NT2/D1 (cell line): ENCODE measurements at regions not wholly inside any gene's neighbourhood (a gene's known extent, or its start where the extent isn't known, plus 50 kb on each side); places are given as distances from the start of the nearest gene placed in this dataset.

Experiments used
- DNase-seq: peaks from one replicate; pipeline ENCODE4 v3.0.0-alpha.2; 2011; ENCODE audit warnings: low read depth, low spot score
- H3K27me3 ChIP-seq: 2 replicates; pipeline ENCODE4 v1.6.0; 2011; ENCODE audit warnings: mild to moderate bottlenecking; ENCODE audit not compliant: insufficient read length, insufficient read depth
- H3K36me3 ChIP-seq: 2 replicates; pipeline ENCODE4 v1.6.1; 2011; ENCODE audit warnings: mild to moderate bottlenecking, low read length, mixed read lengths; ENCODE audit not compliant: insufficient read depth, insufficient read length
- H3K4me1 ChIP-seq: 2 replicates; pipeline ENCODE4 v1.5.1; 2011; ENCODE audit not compliant: insufficient read depth, insufficient read length
- H3K4me3 ChIP-seq: 2 replicates; pipeline ENCODE4 v1.5.1; 2011; ENCODE audit warnings: low read depth; ENCODE audit not compliant: insufficient read length
- H3K9ac ChIP-seq: 2 replicates; pipeline ENCODE4 v1.6.0; 2011; ENCODE audit warnings: low read depth; ENCODE audit not compliant: insufficient read length
- H3K9me3 ChIP-seq: 2 replicates; pipeline ENCODE4 v1.5.1; 2011; ENCODE audit warnings: mild to moderate bottlenecking, low read length; ENCODE audit not compliant: insufficient read depth
- SUZ12 ChIP-seq: IDR thresholded peaks from 2 replicates; pipeline ENCODE4 v1.6.1; 2011; ENCODE audit not compliant: insufficient read length, insufficient read depth; ENCODE audit errors: extremely low read depth
- YY1 ChIP-seq: IDR thresholded peaks from 2 replicates; pipeline ENCODE4 v1.6.1; 2011; ENCODE audit not compliant: insufficient read length, insufficient read depth
- ZNF274 ChIP-seq: IDR thresholded peaks from 2 replicates; pipeline ENCODE4 v1.6.1; 2011; ENCODE audit warnings: mild to moderate bottlenecking, low read depth, low read length

DNA sequence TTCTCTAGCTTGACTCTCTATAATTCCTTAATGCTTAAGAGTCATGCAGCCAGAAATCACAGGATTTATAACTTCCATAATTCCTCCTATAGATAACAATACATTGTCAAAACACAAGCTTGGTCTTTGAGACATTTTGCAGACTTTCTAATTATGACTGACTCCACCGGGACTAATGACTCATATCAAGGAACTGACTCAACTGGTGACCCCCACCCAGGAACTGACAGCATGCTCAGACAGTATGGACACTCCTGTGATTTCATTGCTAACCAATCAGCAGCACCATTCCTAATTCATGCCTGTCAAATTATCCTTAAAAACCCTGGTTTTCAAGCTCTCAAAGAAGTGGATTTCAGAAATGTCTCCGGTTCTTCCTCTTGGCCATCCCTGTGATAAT is 670.5 kb upstream of the IMPG1 start:
- H3K9ac ChIP-seq: no peak overlapping the region
- TF ChIP-seq YY1 (no peak), SUZ12 (no peak), ZNF274 (no peak)
- H3K4me3 ChIP-seq: no peak overlapping the region
- DNase-seq: no peak
- no peaks in the 10 kb centered on the region for H3K4me1 ChIP-seq
- no peaks in the 10 kb centered on the region for H3K36me3 ChIP-seq
- 0 out of 2 replicates have a peak, but pooled peaks cover 4% of the 10 kb centered on the region for H3K9me3 ChIP-seq
- no peaks in the 10 kb centered on the region for H3K27me3 ChIP-seq

DNA sequence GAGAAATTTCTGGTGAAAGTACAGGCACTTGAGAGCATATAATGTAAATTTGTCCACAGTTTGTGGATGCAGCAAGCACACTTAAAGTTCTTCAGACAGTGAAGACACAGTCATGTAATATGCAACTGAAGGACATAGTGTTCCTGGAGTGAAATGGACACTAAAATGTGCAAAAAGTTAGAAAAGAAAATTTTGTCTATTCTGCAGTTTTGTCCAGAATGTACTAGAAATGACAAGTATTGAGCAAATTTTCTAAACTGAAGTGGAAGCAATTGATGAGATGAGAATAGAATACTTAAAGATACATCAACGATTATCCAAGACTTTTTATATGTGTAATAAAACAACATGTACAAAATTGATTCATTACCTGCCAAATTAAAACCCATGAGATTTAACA is 647.0 kb upstream of the IMPG1 start:
- no peak overlapping the region for H3K4me3 ChIP-seq
- no peak for DNase-seq
- no peak overlapping the region for H3K9ac ChIP-seq
- no peak for TF ChIP-seq YY1
- no peak for TF ChIP-seq SUZ12
- TF ChIP-seq ZNF274: no peak
- H3K36me3 ChIP-seq: no peaks in the 10 kb centered on the region
- H3K4me1 ChIP-seq: no peaks in the 10 kb centered on the region
- no peaks in the 10 kb centered on the region for H3K27me3 ChIP-seq
- no peaks in the 10 kb centered on the region for H3K9me3 ChIP-seq

DNA sequence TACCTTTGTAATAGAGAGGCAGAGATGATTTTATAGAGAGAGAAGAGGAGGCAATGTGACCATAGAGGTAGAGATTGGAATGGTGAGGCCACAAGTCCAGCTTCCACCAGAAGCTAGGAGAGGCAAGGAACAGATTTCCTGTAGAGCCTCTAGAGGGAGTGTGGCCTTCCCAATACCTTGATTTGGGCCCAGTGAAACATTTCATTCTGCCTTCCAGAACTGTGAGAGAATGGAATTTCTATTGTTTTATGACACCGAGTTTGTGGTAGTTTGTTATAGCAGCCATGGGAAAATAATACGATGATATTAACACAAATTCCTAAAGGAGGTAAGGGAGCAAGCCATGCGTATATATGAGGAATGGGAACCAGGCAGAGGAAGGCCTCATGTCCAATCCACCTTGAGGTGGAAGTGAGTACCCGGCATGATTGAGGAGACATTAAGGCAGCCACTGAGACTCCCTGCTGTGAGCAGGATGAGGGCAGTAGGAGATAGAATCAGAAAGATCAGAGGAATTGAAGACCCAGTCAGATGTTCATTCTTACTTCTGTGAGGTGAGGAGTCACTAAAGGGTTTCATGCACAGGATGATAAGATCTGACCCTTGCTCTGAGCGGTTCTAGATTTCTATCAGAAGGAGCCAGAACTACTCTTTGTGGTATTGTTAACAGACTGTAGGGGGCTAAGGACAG is 636.3 kb upstream of the IMPG1 start:
- Histone ChIP-seq H3K4me1 (no peaks in the 10 kb centered on the region), H3K9me3 (peaks cover 3% of the 10 kb centered on the region; the same call in 1 of the 2 replicates), H3K27me3 (no peaks in the 10 kb centered on the region), H3K4me3 (no peak overlapping the region), H3K9ac (no peak overlapping the region), H3K36me3 (no peaks in the 10 kb centered on the region)
- DNase-seq: no peak
- TF ChIP-seq YY1: no peak
- no peak for TF ChIP-seq SUZ12
- no peak for TF ChIP-seq ZNF274

DNA sequence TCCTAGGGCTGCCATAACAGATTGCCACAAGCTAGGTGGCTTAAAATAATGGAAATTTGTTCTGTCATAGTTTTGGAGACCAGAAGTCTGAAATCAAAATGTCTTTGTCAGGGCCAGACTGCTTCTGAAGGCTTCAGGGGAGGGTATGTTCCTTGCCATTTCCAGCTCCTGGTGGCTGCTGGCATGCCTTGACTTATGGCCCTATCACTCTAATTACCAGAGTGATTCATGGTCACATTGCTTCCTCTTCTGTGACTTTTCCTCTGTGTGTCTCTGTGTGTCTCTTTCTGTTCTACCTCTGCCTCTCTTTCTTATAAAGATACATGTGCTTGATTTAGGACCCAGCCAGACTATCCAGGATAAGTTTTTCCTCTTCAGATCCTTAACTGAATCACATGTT is 635.2 kb upstream of the IMPG1 start:
- no peaks in the 10 kb centered on the region for H3K4me1 ChIP-seq
- H3K4me3 ChIP-seq: no peak overlapping the region
- H3K36me3 ChIP-seq: no peaks in the 10 kb centered on the region
- no peaks in the 10 kb centered on the region for H3K27me3 ChIP-seq
- no peak overlapping the region for H3K9ac ChIP-seq
- peaks cover 13% of the 10 kb centered on the region; the same call in 1 of the 2 replicates for H3K9me3 ChIP-seq
- no peak for TF ChIP-seq SUZ12
- TF ChIP-seq YY1: no peak
- no peak for TF ChIP-seq ZNF274
- no peak for DNase-seq

DNA sequence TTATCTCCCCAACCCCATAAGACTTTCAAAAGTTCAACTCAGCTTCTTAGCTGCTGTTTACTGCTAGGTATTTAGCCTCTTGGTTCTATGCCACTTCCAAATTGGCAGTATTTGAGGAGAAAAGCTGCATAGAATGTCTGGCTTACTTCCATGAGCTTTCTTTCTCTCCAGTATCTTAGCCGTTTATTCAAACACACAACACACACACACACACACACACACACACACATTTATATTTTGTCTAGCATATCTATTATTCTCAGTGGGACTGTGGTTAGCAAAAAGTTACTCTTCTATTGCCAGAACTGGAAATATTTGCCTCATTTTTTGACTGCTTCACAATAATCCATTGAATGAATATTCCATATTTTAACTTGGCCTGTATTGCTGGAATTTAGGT is 634.2 kb upstream of the IMPG1 start:
- H3K4me1 ChIP-seq: no peaks in the 10 kb centered on the region
- TF ChIP-seq YY1 (no peak), ZNF274 (no peak), SUZ12 (no peak)
- H3K4me3 ChIP-seq: no peak overlapping the region
- H3K9ac ChIP-seq: no peak overlapping the region
- peaks cover 3% of the 10 kb centered on the region for H3K27me3 ChIP-seq
- peaks cover 19% of the 10 kb centered on the region; the same call in 1 of the 2 replicates for H3K9me3 ChIP-seq
- no peaks in the 10 kb centered on the region for H3K36me3 ChIP-seq
- DNase-seq: no peak

DNA sequence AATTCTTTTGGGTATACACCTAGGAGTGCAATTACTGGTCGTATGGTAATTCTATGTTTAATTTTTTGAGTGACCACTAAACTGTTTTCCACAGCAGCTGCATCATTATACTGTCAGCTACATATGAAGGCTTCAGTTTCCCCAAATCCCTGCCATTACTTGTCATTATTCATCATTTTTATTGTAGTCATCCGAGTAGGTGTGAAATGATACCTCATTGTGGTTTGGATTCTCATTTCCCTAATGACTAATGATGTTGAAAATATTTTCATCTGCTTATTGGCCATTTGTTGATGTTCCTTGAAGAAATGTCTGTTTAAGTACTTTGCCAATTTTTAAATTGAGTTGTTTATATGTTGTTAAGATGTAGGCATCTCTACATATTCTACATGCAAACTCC is 633.6 kb upstream of the IMPG1 start:
- no peak for DNase-seq
- Histone ChIP-seq H3K9ac (no peak overlapping the region), H3K36me3 (no peaks in the 10 kb centered on the region), H3K27me3 (peaks cover 3% of the 10 kb centered on the region), H3K9me3 (peaks cover 19% of the 10 kb centered on the region; the same call in 1 of the 2 replicates), H3K4me1 (no peaks in the 10 kb centered on the region), H3K4me3 (no peak overlapping the region)
- TF ChIP-seq ZNF274 (no peak), SUZ12 (no peak), YY1 (no peak)

DNA sequence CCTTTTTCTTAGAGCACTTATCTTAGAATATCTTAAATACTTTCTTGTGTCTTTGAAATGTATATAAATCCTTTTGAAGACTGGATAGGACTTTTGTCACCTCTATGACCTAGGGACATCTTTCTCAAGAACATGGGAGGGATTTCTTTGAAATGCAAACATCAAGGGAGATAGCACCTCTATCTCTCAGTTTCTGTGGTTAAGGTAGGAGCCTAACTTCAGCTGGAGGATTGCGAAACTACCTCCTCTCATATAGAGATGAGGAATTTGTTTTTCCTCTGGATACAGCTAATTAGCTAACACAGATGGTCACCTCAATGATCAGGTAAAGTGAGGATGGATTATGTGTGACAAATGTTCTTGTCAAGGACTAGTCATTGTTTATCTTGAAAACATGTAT is 631.3 kb upstream of the IMPG1 start:
- no peaks in the 10 kb centered on the region for H3K36me3 ChIP-seq
- H3K4me1 ChIP-seq: no peaks in the 10 kb centered on the region
- H3K27me3 ChIP-seq: peaks cover 3% of the 10 kb centered on the region
- no peak for TF ChIP-seq SUZ12
- no peak for TF ChIP-seq ZNF274
- TF ChIP-seq YY1: no peak
- no peak overlapping the region for H3K9ac ChIP-seq
- H3K4me3 ChIP-seq: no peak overlapping the region
- peaks cover 19% of the 10 kb centered on the region; the same call in 1 of the 2 replicates for H3K9me3 ChIP-seq
- DNase-seq: no peak

DNA sequence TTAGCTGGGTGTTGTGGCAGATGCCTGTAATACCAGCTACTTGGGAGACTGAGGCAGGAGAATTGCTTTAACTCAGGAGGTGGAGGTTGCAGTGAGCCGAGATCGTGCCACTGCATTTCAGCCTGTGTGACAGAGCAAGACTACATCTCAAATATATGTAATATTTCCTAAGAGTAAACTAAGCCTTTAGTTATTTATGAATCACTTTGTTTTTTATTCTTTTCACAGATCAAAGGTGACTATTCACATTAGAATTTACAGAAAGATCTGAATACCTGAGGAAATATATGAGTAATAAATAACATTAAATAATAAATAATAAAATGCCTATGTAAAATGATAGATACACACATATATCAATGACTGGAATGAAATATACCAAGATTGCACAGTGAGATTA is 630.8 kb upstream of the IMPG1 start:
- Histone ChIP-seq H3K27me3 (peaks cover 3% of the 10 kb centered on the region), H3K4me3 (no peak overlapping the region), H3K9ac (no peak overlapping the region), H3K4me1 (no peaks in the 10 kb centered on the region), H3K9me3 (peaks cover 19% of the 10 kb centered on the region; the same call in 1 of the 2 replicates), H3K36me3 (no peaks in the 10 kb centered on the region)
- no peak for DNase-seq
- TF ChIP-seq YY1: no peak
- no peak for TF ChIP-seq SUZ12
- TF ChIP-seq ZNF274: no peak
